Hepatocyte (in vitro differentiated cells): ENCODE measurements at regions not wholly inside any gene's neighbourhood (a gene's known extent, or its start where the extent isn't known, plus 50 kb on each side); places are given as distances from the start of the nearest gene placed in this dataset.

ENCODE experiments used
- CTCF ChIP-seq: fragments of 200-600 bp; sonication (generic); IDR thresholded peaks from 2 replicates; pipeline ENCODE4 v1.5.1; 2016; ENCODE audit warnings: antibody characterized with exemption, mild to moderate bottlenecking; ENCODE audit not compliant: poor library complexity
- EZH2 ChIP-seq: fragments of 200-600 bp; sonication (generic); IDR thresholded peaks from 2 replicates; pipeline ENCODE4 v1.6.1; 2016; ENCODE audit warnings: antibody characterized with exemption, mild to moderate bottlenecking, borderline replicate concordance

DNA sequence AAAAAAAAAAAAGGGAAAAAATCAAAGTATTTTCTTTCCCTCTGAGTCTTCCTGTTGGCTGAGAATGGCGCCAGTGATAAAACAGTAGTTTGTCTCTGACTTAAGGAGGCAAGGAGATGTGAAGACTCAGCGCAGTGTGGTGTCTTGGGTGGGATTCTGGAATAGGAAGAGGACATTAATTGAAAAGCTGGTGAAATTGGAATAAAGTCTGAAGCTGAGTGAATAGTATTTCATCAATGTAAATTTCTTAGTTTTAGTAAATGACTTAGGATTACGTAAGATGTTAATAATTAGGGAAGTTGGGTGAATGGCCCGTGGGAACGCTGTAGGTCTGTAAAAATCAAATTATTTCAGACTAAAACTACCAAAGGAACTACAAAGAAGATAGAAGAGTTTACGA, 122.8 kb upstream of the ZNF217 start:
- TF ChIP-seq CTCF: no peak
- TF ChIP-seq EZH2: no peak
